Neural cell (in vitro differentiated cells): ENCODE measurements at regions not wholly inside any gene's neighbourhood (a gene's known extent, or its start where the extent isn't known, plus 50 kb on each side); places are given as distances from the start of the nearest gene placed in this dataset.

Experiments used
- H2AFZ ChIP-seq: fragments of 200-600, 300-800 bp; sonication (generic), shearing (Covaris generic); 2 replicates; pipeline ENCODE4 v1.6.0; 2014; ENCODE audit warnings: low read depth, mild to moderate bottlenecking, antibody characterized with exemption, low read length, moderate library complexity
- H3F3A ChIP-seq: fragments of 200-600 bp; shearing (Covaris generic); 2 replicates; pipeline ENCODE4 v1.6.1; 2016; ENCODE audit warnings: mild to moderate bottlenecking, moderate library complexity, mixed read lengths, antibody characterized with exemption, low read length; ENCODE audit not compliant: insufficient read depth, poor library complexity, severe bottlenecking
- H3K27ac ChIP-seq: fragments of 200-600, 300-800 bp; sonication (generic), shearing (Covaris generic); 2 replicates; pipeline ENCODE4 v1.5.1; 2014; ENCODE audit warnings: mild to moderate bottlenecking, low read length, moderate library complexity
- H3K27me3 ChIP-seq: fragments of 300-800, 200-600 bp; sonication (generic), shearing (Covaris generic); 2 replicates; pipeline ENCODE4 v1.6.0; 2014; ENCODE audit warnings: mild to moderate bottlenecking, low read depth, low read length, moderate library complexity; ENCODE audit not compliant: insufficient read depth
- H3K36me3 ChIP-seq: fragments of 300-800, 200-600 bp; sonication (generic), shearing (Covaris generic); 2 replicates; pipeline ENCODE4 v1.5.1; 2014; ENCODE audit warnings: mild to moderate bottlenecking, antibody characterized with exemption, low read length, moderate library complexity; ENCODE audit not compliant: insufficient read depth
- H3K4me2 ChIP-seq: fragments of 300-800, 200-600 bp; sonication (generic), shearing (Covaris generic); 2 replicates; pipeline ENCODE4 v1.6.0; 2014; ENCODE audit warnings: mild to moderate bottlenecking, low read length
- H3K4me3 ChIP-seq: fragments of 300-800, 200-600 bp; sonication (generic), shearing (Covaris generic); 2 replicates; pipeline ENCODE4 v1.5.1; 2014; ENCODE audit warnings: mild to moderate bottlenecking, low read length, moderate library complexity
- H3K79me2 ChIP-seq: fragments of 200-600 bp; shearing (Covaris generic); replicated peaks from 2 replicates; pipeline ENCODE4 v1.6.0; 2014; ENCODE audit warnings: mild to moderate bottlenecking, low read length, moderate library complexity; ENCODE audit not compliant: insufficient read depth
- H3K9ac ChIP-seq: fragments of 300-800, 200-600 bp; sonication (generic), shearing (Covaris generic); 2 replicates; pipeline ENCODE4 v1.6.1; 2016; ENCODE audit warnings: mild to moderate bottlenecking, low read length, mixed read lengths
- H3K9me2 ChIP-seq: fragments of 200-600 bp; shearing (Covaris generic); 2 replicates; pipeline ENCODE4 v1.6.1; 2016; ENCODE audit warnings: mild to moderate bottlenecking, low read length, mixed read lengths; ENCODE audit not compliant: insufficient read depth
- H3K9me3 ChIP-seq: fragments of 200-600, 300-800 bp; sonication (generic), shearing (Covaris generic); 2 replicates; pipeline ENCODE4 v1.6.1; 2016; ENCODE audit warnings: mild to moderate bottlenecking, mixed run types, low read length, moderate library complexity, mixed read lengths
- H4K20me1 ChIP-seq: fragments of 200-600 bp; shearing (Covaris generic); 2 replicates; pipeline ENCODE4 v1.6.1; 2016; ENCODE audit warnings: mild to moderate bottlenecking, mixed run types; ENCODE audit not compliant: insufficient read depth
- EP300 ChIP-seq: fragments of 450-650 bp; conservative IDR thresholded peaks from 2 replicates; pipeline ENCODE4 v1.6.1; 2014; ENCODE audit warnings: antibody characterized with exemption, mild to moderate bottlenecking, moderate library complexity; ENCODE audit not compliant: poor library complexity, severe bottlenecking
- EZH2 ChIP-seq: fragments of 200-600, 300-800 bp; shearing (Covaris generic), sonication (generic); IDR thresholded peaks from 2 replicates; pipeline ENCODE4 v1.6.1; 2014; ENCODE audit warnings: antibody characterized with exemption, low read length, borderline replicate concordance, mild to moderate bottlenecking; ENCODE audit not compliant: insufficient read depth, poor library complexity, severe bottlenecking
- MXI1 ChIP-seq: fragments of 450-650 bp; conservative IDR thresholded peaks from 2 replicates; pipeline ENCODE4 v1.6.1; 2014; ENCODE audit warnings: antibody characterized with exemption, mild to moderate bottlenecking; ENCODE audit not compliant: poor library complexity, severe bottlenecking
- POLR2AphosphoS5 ChIP-seq: IDR thresholded peaks from 2 replicates; pipeline ENCODE4 v1.6.1; 2012
- RAD21 ChIP-seq: fragments of 450-650 bp; conservative IDR thresholded peaks from 2 replicates; pipeline ENCODE4 v1.6.1; 2014; ENCODE audit warnings: antibody characterized with exemption, mild to moderate bottlenecking, moderate library complexity
- SMC3 ChIP-seq: fragments of 450-650 bp; conservative IDR thresholded peaks from 2 replicates; pipeline ENCODE4 v1.6.1; 2014; ENCODE audit warnings: antibody characterized with exemption, mild to moderate bottlenecking, moderate library complexity; ENCODE audit not compliant: poor library complexity
- TAF1 ChIP-seq: IDR thresholded peaks from 2 replicates; pipeline ENCODE4 v1.6.1; 2012; ENCODE audit warnings: low read depth
- TF ChIP-seq, protein P1 (sequence below): fragments of 450-650 bp; IDR thresholded peaks from 2 replicates; pipeline ENCODE4 v1.5.1; 2014; ENCODE audit warnings: antibody characterized with exemption, mild to moderate bottlenecking, moderate library complexity; ENCODE audit not compliant: poor library complexity, severe bottlenecking
- TF ChIP-seq, protein P2 (sequence below): IDR thresholded peaks from 2 replicates; pipeline ENCODE4 v1.6.1; 2012; ENCODE audit warnings: borderline replicate concordance

DNA sequence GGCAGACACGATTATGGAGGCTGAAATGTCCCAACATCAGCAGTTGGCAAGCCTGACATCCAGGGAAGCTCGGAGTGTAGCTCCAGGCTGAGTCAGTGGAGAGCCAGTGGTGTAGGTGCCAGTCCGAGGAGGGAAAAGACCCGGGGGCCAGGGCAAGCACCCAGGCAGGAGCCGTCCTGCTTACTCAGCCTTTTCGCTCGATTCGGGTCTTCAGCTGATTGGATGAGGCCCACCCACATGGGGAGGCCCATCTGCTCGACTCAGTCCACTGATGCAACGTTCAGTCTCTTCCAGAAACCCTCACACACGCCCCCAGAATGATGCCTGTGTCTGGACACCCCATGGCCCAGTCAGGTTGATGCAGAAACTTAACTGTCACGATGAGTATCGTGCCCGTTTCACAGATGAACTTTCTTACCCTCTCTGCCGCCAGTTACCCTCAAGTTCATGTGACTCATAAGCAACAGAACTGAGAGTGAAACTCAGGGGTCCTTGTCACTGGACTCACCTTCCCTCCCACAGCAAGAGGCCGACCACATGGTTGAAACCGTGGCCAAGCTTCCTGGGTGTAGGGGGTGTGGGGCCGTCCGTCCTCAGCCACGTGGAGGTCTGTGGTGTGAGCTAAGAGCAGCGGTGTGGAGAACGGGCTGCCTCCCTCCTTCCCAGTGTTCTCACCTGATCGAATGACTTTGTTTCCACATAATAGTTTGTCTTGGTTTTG is 197.4 kb upstream of the HDAC4 start:
- no peaks in the 10 kb centered on the region for H3K36me3 ChIP-seq
- no peaks in the 10 kb centered on the region for H3K79me2 ChIP-seq
- H3K9me2 ChIP-seq, result no peaks in the 10 kb centered on the region
- no peak overlapping the region for H2AFZ ChIP-seq
- no peak overlapping the region for H3K9ac ChIP-seq
- H3F3A ChIP-seq, result no peaks in the 10 kb centered on the region
- no peak overlapping the region for H3K4me2 ChIP-seq
- TF ChIP-seq EZH2 (no peak), TAF1 (no peak), MXI1 (no peak), SMC3 (no peak), RAD21 (no peak), EP300 (no peak), POLR2AphosphoS5 (no peak)
- TF ChIP-seq, protein P1, sequence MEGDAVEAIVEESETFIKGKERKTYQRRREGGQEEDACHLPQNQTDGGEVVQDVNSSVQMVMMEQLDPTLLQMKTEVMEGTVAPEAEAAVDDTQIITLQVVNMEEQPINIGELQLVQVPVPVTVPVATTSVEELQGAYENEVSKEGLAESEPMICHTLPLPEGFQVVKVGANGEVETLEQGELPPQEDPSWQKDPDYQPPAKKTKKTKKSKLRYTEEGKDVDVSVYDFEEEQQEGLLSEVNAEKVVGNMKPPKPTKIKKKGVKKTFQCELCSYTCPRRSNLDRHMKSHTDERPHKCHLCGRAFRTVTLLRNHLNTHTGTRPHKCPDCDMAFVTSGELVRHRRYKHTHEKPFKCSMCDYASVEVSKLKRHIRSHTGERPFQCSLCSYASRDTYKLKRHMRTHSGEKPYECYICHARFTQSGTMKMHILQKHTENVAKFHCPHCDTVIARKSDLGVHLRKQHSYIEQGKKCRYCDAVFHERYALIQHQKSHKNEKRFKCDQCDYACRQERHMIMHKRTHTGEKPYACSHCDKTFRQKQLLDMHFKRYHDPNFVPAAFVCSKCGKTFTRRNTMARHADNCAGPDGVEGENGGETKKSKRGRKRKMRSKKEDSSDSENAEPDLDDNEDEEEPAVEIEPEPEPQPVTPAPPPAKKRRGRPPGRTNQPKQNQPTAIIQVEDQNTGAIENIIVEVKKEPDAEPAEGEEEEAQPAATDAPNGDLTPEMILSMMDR, result no peak
- TF ChIP-seq, protein P2, sequence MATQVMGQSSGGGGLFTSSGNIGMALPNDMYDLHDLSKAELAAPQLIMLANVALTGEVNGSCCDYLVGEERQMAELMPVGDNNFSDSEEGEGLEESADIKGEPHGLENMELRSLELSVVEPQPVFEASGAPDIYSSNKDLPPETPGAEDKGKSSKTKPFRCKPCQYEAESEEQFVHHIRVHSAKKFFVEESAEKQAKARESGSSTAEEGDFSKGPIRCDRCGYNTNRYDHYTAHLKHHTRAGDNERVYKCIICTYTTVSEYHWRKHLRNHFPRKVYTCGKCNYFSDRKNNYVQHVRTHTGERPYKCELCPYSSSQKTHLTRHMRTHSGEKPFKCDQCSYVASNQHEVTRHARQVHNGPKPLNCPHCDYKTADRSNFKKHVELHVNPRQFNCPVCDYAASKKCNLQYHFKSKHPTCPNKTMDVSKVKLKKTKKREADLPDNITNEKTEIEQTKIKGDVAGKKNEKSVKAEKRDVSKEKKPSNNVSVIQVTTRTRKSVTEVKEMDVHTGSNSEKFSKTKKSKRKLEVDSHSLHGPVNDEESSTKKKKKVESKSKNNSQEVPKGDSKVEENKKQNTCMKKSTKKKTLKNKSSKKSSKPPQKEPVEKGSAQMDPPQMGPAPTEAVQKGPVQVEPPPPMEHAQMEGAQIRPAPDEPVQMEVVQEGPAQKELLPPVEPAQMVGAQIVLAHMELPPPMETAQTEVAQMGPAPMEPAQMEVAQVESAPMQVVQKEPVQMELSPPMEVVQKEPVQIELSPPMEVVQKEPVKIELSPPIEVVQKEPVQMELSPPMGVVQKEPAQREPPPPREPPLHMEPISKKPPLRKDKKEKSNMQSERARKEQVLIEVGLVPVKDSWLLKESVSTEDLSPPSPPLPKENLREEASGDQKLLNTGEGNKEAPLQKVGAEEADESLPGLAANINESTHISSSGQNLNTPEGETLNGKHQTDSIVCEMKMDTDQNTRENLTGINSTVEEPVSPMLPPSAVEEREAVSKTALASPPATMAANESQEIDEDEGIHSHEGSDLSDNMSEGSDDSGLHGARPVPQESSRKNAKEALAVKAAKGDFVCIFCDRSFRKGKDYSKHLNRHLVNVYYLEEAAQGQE, result no peak
- no peaks in the 10 kb centered on the region for H4K20me1 ChIP-seq
- no peak overlapping the region for H3K4me3 ChIP-seq
- H3K9me3 ChIP-seq, result no peaks in the 10 kb centered on the region
- no peak overlapping the region for H3K27ac ChIP-seq
- H3K27me3 ChIP-seq, result no peaks in the 10 kb centered on the region

DNA sequence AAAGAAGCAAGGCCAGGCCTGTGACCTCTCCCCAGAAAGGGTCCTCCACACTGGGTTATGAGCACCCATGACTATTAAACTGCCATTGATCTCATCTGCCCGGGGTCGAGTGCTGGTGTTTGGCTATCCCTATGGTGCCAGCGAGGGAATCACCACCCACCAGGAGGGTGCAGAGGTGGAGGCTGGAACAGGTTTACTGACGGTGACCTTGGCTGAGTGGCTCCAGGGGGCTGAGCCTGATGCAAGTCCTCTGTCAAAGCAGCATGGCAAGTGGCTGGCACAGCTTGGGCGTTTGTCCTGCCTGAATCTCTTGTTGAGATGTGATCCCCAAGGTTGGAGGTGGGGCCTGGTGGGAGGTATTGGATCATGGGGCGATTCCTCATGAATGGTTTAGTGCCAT is 196.4 kb upstream of the HDAC4 start:
- Histone ChIP-seq H2AFZ (no peak overlapping the region), H3K9me3 (no peaks in the 10 kb centered on the region), H3K79me2 (no peaks in the 10 kb centered on the region), H3K27me3 (no peaks in the 10 kb centered on the region), H3K36me3 (no peaks in the 10 kb centered on the region), H3K9me2 (no peaks in the 10 kb centered on the region), H4K20me1 (no peaks in the 10 kb centered on the region), H3F3A (no peaks in the 10 kb centered on the region), H3K9ac (no peak overlapping the region), H3K4me2 (no peak overlapping the region), H3K4me3 (no peak overlapping the region), H3K27ac (no peak overlapping the region)
- TF ChIP-seq EZH2, result no peak
- TF ChIP-seq EP300, result no peak
- no peak for TF ChIP-seq MXI1
- TF ChIP-seq TAF1, result no peak
- TF ChIP-seq, protein P2, result no peak
- no peak for TF ChIP-seq POLR2AphosphoS5
- no peak for TF ChIP-seq RAD21
- TF ChIP-seq, protein P1, result no peak
- TF ChIP-seq SMC3, result no peak
